Ascending aorta (tissue), 2 donors: ENCODE measurements at regions not wholly inside any gene's neighbourhood (a gene's known extent, or its start where the extent isn't known, plus 50 kb on each side); places are given as distances from the start of the nearest gene placed in this dataset.

Experiments
- DNase-seq, 2 donors: peaks; one replicate each; pipeline ENCODE4 v3.0.0-alpha.2; 2019; ENCODE audit warnings: low spot score in 2 of 2
- H3K27ac ChIP-seq, 2 donors: fragments of 200-600 bp; sonication (generic); one replicate each; pipeline ENCODE4 v1.5.1; 2016 to 2017; ENCODE audit warnings: mild to moderate bottlenecking in 1 of 2
- H3K27me3 ChIP-seq: fragments of 200-600 bp; sonication (generic); one replicate; pipeline ENCODE4 v1.5.1; 2017
- H3K36me3 ChIP-seq, 2 donors: fragments of 200-600 bp; sonication (generic); one replicate each; pipeline ENCODE4 v1.5.1; 2016
- H3K4me1 ChIP-seq, 2 donors: fragments of 200-600 bp; sonication (generic); one replicate each; pipeline ENCODE4 v1.5.1; 2016 to 2017; ENCODE audit warnings: mild to moderate bottlenecking in 1 of 2
- H3K4me3 ChIP-seq, 2 donors: fragments of 200-600 bp; sonication (generic); one replicate each; pipeline ENCODE4 v1.5.1; 2016 to 2017; ENCODE audit warnings: mild to moderate bottlenecking in 1 of 2
- H3K9me3 ChIP-seq, 2 donors: fragments of 200-600 bp; sonication (generic); one replicate each; pipeline ENCODE4 v1.5.1; 2016
- CTCF ChIP-seq, 3 experiments: fragments of 200-600 bp in 2 of 3; fragments of 450-650 bp in 1 of 3; sonication (generic) in 2 of 3; IDR thresholded peaks; one replicate each; pipeline ENCODE4 v1.5.1; 2016 to 2019; ENCODE audit warnings: antibody characterized with exemption in 3 of 3, mild to moderate bottlenecking in 1 of 3, moderate library complexity in 1 of 3
- intact Hi-C: fragments of 100-400 bp; cut with DNase I; formaldehyde crosslinking; loops from one replicate; pipeline ENCODE4 v1.15.1; 2023

- DNase-seq = no peak
- H3K4me1 ChIP-seq = no peaks in the 10 kb centered on the region
- no peak overlapping the region for H3K4me3 ChIP-seq
- intact Hi-C loops = no loop called here
- no peaks in the 10 kb centered on the region for H3K9me3 ChIP-seq
- no peaks in the 10 kb centered on the region for H3K36me3 ChIP-seq
- no peak for TF ChIP-seq CTCF (IDR thresholded peaks at IDR 0.05)
- H3K27me3 ChIP-seq = no peaks in the 10 kb centered on the region
- no peak overlapping the region for H3K27ac ChIP-seq
Measured at GRCh38 chr4:164508097-164508496, 245.8 kb upstream of the SMIM31 start.

- H3K4me1 ChIP-seq = no peaks in the 10 kb centered on the region
- no peak for TF ChIP-seq CTCF (IDR thresholded peaks at IDR 0.05)
Measured at GRCh38 chr4:164508771-164509170, 245.2 kb upstream of the SMIM31 start.

GRCh38 chr4:164509951-164510350 is 244.0 kb upstream of the SMIM31 start:
- Histone ChIP-seq H3K27ac (no peak overlapping the region), H3K9me3 (no peaks in the 10 kb centered on the region), H3K36me3 (no peaks in the 10 kb centered on the region), H3K4me3 (no peak overlapping the region), H3K4me1 (no peaks in the 10 kb centered on the region), H3K27me3 (no peaks in the 10 kb centered on the region)
- intact Hi-C loops = no loop called here
- DNase-seq = no peak
- no peak for TF ChIP-seq CTCF (IDR thresholded peaks at IDR 0.05)

More at GRCh38 chr4:164508771-164509170, 245.2 kb upstream of the SMIM31 start:
- H3K36me3 ChIP-seq = no peaks in the 10 kb centered on the region
- H3K9me3 ChIP-seq = no peaks in the 10 kb centered on the region
- DNase-seq = no peak
- H3K27ac ChIP-seq = no peak overlapping the region
- no peaks in the 10 kb centered on the region for H3K27me3 ChIP-seq
- intact Hi-C loops = no loop called here
- H3K4me3 ChIP-seq = no peak overlapping the region

- no peaks in the 10 kb centered on the region for H3K27me3 ChIP-seq
- H3K4me3 ChIP-seq = no peak overlapping the region
- DNase-seq = no peak
- H3K9me3 ChIP-seq = peaks cover 0 to 4% of the 10 kb centered on the region in 2 donors
- no peak overlapping the region for H3K27ac ChIP-seq
- intact Hi-C loops = no loop called here
- no peaks in the 10 kb centered on the region for H3K4me1 ChIP-seq
- H3K36me3 ChIP-seq = no peaks in the 10 kb centered on the region
- no peak for TF ChIP-seq CTCF (IDR thresholded peaks at IDR 0.05)
Measured at GRCh38 chr4:164512124-164512523, 241.8 kb upstream of the SMIM31 start.

GRCh38 chr4:164514765-164515164 is 239.2 kb upstream of the SMIM31 start:
- peaks cover 0 to 4% of the 10 kb centered on the region in 2 donors for H3K9me3 ChIP-seq
- H3K4me1 ChIP-seq = no peaks in the 10 kb centered on the region
- no peaks in the 10 kb centered on the region for H3K36me3 ChIP-seq
- no peak for DNase-seq
- no peak overlapping the region for H3K4me3 ChIP-seq
- no peak overlapping the region for H3K27ac ChIP-seq
- no peaks in the 10 kb centered on the region for H3K27me3 ChIP-seq
- intact Hi-C loops = no loop called here
- TF ChIP-seq CTCF (IDR thresholded peaks at IDR 0.05) = no peak

- H3K9me3 ChIP-seq = no peaks in the 10 kb centered on the region
- no peaks in the 10 kb centered on the region for H3K4me1 ChIP-seq
- H3K27me3 ChIP-seq = no peaks in the 10 kb centered on the region
- H3K27ac ChIP-seq = no peak overlapping the region
- DNase-seq = no peak
- no peak overlapping the region for H3K4me3 ChIP-seq
- no peaks in the 10 kb centered on the region for H3K36me3 ChIP-seq
- intact Hi-C loops = no loop called here
- no peak for TF ChIP-seq CTCF (IDR thresholded peaks at IDR 0.05)
Measured at GRCh38 chr4:164524789-164525188, 229.1 kb upstream of the SMIM31 start.
